Dermis microvascular lymphatic vessel endothelial cell (primary cell): ENCODE measurements at regions not wholly inside any gene's neighbourhood (a gene's known extent, or its start where the extent isn't known, plus 50 kb on each side); places are given as distances from the start of the nearest gene placed in this dataset.

Experiments
- DNase-seq, 2 donors: peaks; one replicate each; pipeline versions ENCODE4 v3.0.0 to v3.0.0-alpha.2; 2010; ENCODE audit warnings: low read depth in 2 of 2

DNA sequence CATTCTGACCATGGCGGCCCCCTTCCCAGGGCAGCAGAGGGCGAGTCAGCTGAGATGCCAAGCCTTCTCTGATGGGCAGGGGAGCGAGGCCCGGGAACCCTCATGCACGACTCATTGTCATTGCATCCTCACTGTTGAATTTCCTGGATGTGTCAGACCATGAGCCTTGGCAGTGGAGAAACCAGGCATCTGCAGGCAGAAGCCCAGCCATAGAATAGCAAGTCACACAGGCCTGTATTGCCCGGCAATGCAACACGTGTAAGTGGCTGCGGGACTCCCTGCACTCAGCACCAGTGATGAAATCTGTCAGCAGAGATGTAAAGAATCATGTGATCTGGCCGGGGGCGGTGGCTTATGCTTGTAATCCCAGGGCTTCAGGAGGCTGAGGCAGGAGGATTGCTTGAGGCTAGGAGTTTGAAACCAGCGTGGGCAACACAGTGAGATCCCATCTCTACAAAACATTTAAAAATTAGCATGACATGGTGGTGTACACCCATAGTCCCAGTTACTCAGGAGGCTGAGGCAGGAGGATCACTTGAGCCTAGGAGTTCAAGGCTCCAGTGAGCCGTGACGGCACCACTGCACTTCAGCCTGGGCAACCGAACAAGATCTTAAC lies 199.7 kb downstream of the KATNAL1 start:
- no peak for DNase-seq

DNA sequence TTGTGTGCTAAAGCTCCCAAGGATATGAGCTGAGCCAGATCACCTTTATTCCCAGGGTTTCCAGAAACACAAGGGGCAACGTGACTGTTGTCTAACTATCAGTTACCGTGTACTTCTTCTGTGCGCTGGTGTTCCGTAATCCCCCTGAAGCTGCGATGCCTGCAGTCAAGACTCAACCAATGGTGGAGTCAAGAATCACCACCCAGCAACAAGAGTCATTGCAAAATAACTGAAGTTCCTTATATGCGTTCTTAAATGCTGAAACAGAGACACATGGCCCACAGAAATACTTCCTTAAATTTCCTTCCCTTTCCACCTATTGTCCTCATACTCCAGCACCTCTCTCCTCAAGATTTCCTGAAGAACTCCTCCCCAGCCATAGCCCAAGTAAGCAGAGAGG lies 200.2 kb downstream of the KATNAL1 start:
- DNase-seq = no peak

DNA sequence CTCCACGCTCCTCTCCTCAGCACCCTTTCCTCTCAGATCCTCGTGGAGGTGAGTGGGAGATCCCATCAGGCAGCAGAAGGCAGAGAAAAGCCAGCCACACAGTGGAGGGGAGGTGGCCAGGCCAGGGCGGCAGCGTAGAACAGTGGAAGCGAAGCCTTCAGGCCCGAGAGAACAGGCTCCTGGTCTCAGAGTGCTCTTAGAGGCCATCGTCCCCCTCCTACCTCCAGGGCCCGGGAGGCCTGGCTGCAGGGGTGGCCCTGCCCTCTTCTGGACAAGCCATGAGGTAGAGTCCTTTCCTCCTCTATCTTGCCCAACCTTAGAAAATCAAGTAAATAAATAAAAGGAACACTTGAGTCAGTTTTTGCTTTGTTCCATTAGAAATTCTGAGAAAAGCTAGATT lies 202.0 kb downstream of the KATNAL1 start:
- DNase-seq = no peak

DNA sequence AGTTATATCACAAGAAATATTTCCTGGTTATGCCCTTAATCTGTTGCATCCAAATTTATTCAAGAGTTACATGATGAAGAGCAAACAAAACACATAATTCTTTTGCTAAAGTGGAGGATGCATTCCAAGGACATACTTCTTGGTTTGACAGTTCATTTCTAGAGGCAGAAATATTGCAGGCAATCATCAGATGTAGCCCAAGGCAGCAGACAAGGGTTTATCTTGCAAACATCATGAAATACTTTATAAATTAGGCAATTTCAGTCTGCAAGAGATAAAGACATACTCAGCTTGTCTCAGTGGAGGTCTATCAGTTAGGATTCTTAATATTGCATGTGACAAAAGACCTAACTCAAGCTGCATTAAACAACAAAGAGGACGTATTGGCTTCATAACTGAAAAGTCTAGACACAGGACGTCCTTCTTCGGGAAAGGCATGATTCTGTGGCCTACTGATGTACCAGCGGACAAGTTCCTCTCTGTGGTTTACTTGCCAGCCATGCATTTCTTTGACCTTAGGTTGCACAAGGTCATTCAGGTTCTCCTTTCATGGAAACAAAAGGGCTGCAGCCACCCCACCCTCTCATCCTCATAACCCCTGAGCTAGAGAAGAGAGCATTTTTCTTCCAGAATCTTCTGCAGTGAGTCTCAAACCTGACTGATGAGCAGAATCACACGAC lies 204.1 kb downstream of the KATNAL1 start:
- no peak for DNase-seq

DNA sequence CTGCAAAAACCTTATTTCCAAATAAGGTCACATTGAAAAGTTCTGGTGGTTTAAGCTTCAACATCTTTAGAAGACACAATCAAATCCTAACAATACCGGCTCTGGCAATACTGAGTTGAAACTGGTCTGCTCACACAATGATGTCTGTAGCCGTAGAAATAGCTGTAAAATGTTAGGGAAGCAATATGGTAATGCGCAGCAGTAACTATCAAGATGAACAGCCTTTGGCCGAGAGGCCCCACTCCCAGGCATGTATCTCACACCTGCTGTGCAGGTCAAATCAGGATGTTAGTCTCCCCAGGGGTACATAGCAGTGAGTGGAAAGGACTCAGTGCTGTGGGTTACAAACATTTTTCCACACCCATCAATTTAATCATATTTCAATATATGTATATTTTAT lies 207.1 kb downstream of the KATNAL1 start:
- DNase-seq = no peak

GRCh38 chr13:30097701-30098100 lies 209.7 kb downstream of the KATNAL1 start:
- no peak for DNase-seq

DNA sequence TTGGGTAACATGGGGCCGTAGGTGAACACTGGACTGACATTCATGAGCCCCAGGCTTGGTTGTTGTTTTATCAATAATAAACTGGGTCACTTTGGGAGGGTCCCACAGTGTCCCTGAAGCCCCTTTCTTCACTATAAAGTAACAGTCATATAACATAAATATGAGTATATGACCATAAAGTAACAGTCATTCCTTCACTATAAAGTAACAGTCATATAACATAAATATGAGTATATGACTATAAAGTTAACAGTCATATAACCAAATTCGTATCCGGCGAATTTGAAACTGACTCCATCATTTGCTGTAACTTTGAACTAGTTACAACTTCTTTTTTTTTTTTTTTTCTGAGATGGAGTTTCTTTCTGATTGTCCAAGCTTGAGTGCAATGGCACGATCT lies 210.3 kb downstream of the KATNAL1 start:
- no peak for DNase-seq

DNA sequence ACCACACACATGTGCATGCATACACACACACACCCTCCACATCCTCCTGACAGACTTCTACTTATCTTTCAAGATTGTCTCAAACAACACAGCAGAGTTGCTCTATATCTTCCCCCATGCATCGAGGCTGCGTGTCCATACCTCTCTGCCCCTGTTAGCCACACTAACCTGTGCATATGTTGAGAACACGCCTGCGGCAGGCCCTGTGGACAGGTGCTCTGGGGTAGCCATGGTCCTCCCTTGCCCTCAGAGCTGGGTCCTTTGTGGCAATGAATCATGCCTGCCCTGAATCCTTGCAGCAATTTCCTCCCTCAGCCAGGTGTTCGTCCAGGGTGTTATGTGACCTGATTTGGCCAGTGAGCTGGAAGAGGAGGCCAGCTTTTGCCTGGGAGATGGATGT lies 213.3 kb downstream of the KATNAL1 start:
- DNase-seq = no peak

DNA sequence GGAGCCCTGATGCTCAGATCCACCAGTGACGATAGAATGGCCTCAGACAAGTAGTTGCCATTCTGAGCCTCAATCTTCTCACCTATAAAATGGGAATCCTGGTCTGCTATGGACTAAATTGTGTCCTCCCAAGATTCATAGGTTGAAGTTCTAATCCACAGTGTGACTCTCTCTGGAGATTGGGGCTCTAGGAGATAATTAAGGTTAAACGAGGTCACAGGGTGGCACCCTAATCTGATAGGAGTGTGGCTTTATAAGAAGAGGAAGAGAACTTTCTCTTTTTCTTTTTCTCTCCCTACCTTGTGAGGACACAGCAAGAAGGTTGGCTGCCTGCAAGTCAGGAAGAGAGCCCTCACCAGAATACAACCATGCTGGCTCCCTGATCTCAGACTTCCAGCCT lies 214.1 kb downstream of the KATNAL1 start:
- no peak for DNase-seq

DNA sequence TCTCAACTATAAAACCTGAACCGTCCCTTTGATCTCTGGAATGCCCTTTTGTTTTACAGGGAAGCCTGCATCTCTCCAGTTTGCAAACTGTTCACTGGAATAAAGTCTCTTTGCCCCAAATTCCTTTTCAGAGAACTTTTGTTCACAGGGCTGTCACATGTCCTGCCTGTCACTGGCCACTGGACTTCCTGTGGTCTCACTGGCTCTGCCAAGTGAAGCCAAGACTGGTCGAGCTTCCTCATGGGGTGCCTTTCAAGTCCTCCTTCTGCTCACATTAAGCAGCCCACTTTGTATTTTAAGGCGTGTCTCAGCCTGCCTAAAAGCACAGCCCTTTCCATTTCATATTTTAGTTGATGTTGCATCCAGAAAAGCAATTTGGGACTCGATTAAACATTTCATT lies 215.7 kb downstream of the KATNAL1 start:
- DNase-seq = no peak

DNA sequence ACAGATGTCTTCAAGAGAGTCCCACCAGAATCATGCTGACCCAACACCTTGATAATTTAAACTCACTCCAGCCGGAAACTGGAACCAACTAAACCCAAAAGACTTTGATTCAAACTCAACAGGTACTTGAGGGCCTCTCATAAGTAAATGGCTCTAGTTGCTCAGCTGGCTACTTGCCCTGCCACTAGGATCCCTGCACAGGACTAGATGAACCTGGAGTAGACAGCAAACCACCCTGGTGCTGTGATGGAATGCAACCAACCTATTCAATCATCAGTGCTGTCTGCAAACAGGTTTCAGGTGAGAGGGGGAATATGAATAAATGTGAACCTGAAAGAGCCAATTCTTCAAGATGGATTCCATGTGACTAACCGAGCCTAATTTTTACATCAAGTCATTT lies 216.3 kb downstream of the KATNAL1 start:
- no peak for DNase-seq

- no peak for DNase-seq
These were observed 219.0 kb downstream of the KATNAL1 start for GRCh38 chr13:30088312-30088855.

- no peak for DNase-seq
These were observed 222.3 kb downstream of the KATNAL1 start for GRCh38 chr13:30085087-30085486.

GRCh38 chr13:30082391-30082790 lies 225.0 kb downstream of the KATNAL1 start:
- DNase-seq = no peak

DNA sequence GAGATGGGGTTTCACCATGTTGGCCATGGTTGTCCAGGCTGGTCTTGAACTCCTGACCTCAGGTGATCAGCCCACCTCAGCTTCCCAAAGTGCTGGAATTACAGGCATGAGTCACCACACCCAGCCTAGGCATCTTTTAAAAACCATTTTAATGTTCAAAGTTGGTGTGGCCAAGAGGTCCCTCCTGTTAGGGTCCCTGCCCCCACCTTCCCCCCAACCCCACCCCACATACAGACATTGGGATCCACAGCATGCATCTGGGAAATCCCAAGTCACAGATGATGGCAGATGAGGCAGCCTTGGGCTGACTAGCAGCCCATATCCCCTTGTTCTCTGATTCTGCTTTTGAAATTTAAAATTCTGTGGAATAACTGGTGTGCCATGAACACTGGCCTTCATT lies 226.0 kb downstream of the KATNAL1 start:
- no peak for DNase-seq

DNA sequence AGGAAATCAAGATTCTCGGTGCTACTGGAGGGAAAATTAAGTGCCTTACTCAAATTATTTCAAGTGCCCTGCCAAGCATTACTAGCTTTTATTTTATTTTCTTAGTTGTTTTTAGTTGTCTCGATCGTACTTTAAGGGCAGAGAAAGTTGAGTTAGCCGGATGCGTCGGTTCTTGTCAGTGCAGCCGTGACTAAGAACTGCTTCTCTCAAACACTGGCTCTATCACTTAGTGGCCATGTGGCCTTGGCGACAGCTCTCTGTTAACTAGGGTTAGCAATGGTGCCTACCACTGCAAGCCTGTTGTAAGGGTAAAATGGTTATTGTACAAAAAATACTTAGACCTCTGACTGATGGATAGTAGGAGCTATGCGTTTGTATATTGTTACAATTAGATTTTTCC lies 227.8 kb downstream of the KATNAL1 start:
- no peak for DNase-seq

DNA sequence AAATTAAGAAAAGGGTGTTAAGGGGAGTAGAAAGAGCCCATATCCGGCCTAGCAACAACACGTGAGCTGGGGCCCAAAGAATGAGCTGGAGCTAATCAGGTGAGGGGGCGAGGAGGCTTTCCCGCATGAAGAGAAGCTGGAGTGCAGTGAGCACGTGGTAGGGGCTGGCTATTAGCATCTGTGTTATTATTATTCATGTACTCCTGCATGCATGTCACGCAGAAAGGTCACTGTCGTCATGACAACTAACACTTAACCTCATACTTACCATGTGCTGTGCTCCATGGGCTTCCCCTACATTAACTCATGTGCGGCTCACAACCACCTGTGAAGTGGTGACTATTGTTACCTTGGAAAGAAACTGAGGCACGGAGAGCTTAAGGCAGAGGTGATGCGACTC lies 227.6 kb upstream of the UBL3 start:
- no peak for DNase-seq

GRCh38 chr13:30077240-30077735 lies 226.9 kb upstream of the UBL3 start:
- no peak for DNase-seq

DNA sequence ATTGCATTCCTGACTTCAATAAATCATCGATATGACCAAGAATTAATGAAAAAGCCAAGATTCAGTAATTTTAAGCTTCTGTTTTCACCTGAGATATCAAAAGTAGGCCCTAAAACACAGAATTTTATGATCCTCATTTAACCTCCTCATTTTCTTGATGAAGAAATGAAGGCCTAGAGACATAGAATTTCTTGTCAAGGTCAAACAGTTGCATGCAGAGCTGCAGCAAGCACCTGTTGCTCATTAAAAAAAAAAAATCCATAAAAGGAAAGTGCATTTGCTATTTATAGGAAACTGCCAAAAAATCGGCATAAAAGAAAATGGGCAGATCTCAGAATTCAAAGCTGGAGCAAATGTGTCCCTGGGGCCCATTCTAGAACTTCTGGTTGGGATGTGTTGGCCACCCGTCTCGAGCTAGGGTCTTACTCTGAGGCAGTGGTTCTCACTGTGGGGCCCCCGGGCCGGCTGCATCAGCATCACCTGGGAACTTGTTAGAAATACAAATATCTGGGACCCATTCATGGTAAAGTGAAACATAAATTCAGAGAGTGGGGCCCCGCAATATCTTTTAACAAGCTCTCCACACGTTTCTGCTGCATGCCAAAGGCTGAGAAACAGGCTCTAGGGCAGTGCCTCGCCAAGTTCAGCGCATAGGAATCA lies 224.7 kb upstream of the UBL3 start:
- DNase-seq = no peak

DNA sequence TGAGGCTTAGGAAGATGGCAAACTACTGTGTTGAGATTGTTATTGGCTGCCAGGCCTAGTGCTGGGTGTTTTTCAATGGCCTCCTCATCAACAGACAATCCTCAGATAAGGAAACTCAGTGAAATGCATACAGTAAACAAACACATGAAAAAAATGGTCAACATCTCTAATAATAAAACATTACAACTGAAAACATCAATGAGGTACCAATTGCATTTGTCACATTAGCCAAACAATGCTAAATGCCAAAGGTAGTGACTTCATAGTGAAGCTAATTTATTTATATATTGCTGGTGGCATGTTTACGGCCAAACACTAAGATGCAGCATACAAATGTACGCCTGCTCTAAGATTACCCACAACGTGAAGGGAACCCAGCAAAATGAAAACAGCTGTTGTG lies 224.0 kb upstream of the UBL3 start:
- DNase-seq = no peak

DNA sequence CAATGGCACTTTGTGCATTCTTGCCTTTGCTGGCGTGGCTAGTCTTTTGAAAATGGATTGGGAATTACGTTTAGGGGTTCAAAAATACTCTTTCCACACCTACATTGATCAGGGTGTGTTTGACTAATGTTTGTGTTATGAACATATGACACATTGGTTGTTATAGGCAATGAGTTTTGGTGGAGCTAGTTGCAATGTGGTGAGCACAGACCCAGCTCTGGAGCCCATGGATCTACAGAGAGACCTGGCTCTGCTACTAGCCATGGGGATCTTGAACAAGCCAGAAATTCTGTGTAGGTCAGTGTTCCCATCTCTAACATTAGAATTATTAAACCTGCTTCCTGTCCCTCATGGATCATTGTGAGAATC lies 222.4 kb upstream of the UBL3 start:
- DNase-seq = no peak

DNA sequence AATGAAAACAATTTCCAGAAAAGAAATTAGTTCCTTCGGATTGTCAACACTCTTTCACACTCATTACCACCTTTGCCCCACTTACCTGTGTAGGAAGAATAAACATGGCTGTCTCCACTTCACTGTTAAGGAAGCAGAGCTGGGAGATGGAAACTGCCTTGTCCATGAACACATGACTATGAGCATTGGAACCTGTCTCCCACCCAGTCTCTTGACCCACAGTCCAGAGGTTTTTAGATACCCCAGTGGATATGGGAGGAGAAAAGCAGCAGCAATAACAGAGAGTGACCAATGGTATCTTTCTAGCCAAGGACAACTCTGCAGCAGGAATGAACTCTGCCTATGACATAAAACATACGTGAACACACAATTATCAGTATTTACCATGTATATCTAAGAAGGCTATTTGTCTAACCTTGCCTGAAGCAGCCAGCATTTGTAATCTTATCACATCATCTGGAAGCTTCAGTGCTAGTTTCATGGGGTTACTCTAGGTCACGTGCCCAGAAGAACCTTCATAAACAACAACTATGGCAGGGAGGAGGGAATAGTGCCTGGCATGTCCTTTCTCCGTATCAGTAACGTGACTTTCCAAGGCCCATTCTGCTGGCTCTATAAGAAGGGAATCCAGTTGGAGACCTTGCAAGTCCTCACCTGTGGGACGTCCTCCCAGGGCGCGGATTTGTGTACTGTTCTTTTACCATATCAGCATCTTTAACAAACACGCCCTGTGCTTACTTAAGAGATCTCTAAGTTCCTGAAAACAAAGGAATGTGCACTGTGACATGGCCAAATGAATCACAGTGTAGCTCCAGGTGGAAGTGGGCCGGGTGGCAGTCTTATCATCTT lies 221.8 kb upstream of the UBL3 start:
- DNase-seq = no peak
